ENCODE measurements at regions not wholly inside any gene's neighbourhood (a gene's known extent, or its start where the extent isn't known, plus 50 kb on each side); places are given as distances from the start of the nearest gene placed in this dataset.

- no peaks in the 10 kb centered on the region for H3K9me3 Mint-ChIP-seq
- no peak overlapping the region for H4K91ac ChIP-seq (ENCODE audit: insufficient read length, low read depth, low read length)
- no peaks in the 10 kb centered on the region for H4K20me1 ChIP-seq (ENCODE audit: control insufficient read depth, insufficient read depth, insufficient read length)
- H3K27ac ChIP-seq (ENCODE audit: insufficient read length, low read depth, low read length), result no peak overlapping the region
- H3K56ac ChIP-seq (ENCODE audit: insufficient read length, low read depth, low read length), result no peak overlapping the region
- H2AFZ ChIP-seq (ENCODE audit: low read length), result no peak overlapping the region
- no peak overlapping the region for H3K23ac ChIP-seq (ENCODE audit: insufficient read length, low read depth, low read length)
- no peak overlapping the region for H3K18ac ChIP-seq (ENCODE audit: insufficient read length, low read depth, low read length)
- H3K4me2 ChIP-seq (ENCODE audit: insufficient read depth, insufficient read length, low read length), result no peak overlapping the region
- H4K8ac ChIP-seq (replicated peaks; ENCODE audit: insufficient read length, low read depth, low read length), result no peak overlapping the region
- no peaks in the 10 kb centered on the region for H3K36me3 Mint-ChIP-seq (ENCODE audit: insufficient read depth in 1 of 3, low read depth in 3 of 3)
- H3K9me3 ChIP-seq (ENCODE audit: control insufficient read depth, low read depth, low read length), result no peaks in the 10 kb centered on the region
- no peak overlapping the region for H3K9ac ChIP-seq (ENCODE audit: extremely low read depth, insufficient read length, low read length)
- H3K79me1 ChIP-seq (ENCODE audit: insufficient read depth, low read depth, low read length, poor library complexity, severe bottlenecking), result no peaks in the 10 kb centered on the region
- H3K27ac Mint-ChIP-seq, result no peak overlapping the region
- H3K4me3 Mint-ChIP-seq, result no peak overlapping the region
- no peaks in the 10 kb centered on the region for H3K79me2 ChIP-seq (ENCODE audit: insufficient read depth, low read length)
- H3K23me2 ChIP-seq (ENCODE audit: insufficient read length, low read depth, low read length, poor library complexity, severe bottlenecking), result no peaks in the 10 kb centered on the region
- no peak overlapping the region for H2BK15ac ChIP-seq (ENCODE audit: low read depth, low read length)
- no peak overlapping the region for H3K4ac ChIP-seq (ENCODE audit: low read depth, low read length)
- TF ChIP-seq, protein P1, sequence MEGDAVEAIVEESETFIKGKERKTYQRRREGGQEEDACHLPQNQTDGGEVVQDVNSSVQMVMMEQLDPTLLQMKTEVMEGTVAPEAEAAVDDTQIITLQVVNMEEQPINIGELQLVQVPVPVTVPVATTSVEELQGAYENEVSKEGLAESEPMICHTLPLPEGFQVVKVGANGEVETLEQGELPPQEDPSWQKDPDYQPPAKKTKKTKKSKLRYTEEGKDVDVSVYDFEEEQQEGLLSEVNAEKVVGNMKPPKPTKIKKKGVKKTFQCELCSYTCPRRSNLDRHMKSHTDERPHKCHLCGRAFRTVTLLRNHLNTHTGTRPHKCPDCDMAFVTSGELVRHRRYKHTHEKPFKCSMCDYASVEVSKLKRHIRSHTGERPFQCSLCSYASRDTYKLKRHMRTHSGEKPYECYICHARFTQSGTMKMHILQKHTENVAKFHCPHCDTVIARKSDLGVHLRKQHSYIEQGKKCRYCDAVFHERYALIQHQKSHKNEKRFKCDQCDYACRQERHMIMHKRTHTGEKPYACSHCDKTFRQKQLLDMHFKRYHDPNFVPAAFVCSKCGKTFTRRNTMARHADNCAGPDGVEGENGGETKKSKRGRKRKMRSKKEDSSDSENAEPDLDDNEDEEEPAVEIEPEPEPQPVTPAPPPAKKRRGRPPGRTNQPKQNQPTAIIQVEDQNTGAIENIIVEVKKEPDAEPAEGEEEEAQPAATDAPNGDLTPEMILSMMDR (conservative IDR thresholded peaks at IDR 0.05), result no peak
- no peak overlapping the region for H4K5ac ChIP-seq (ENCODE audit: insufficient read length, low read depth, low read length)
- no peak for DNase-seq
- H2BK20ac ChIP-seq (ENCODE audit: low read depth, low read length, poor library complexity, severe bottlenecking), result no peak overlapping the region
- no peaks in the 10 kb centered on the region for H3K4me1 ChIP-seq (ENCODE audit: insufficient read depth, low read length)
- H3K14ac ChIP-seq (ENCODE audit: insufficient read depth, low read length), result no peak overlapping the region
- H2BK120ac ChIP-seq (ENCODE audit: low read depth, low read length, poor library complexity, severe bottlenecking), result no peak overlapping the region
- no peak overlapping the region for H3T11ph ChIP-seq (ENCODE audit: low read length)
- H3K4me1 Mint-ChIP-seq, result 0 out of 4 replicates have a peak, but pooled peaks cover 0 to 2% of the 10 kb centered on the region in 2 experiments
- no peak overlapping the region for H2BK5ac ChIP-seq (ENCODE audit: insufficient read length, low read length)
- H3K27me3 ChIP-seq (ENCODE audit: insufficient read depth, low read length), result no peaks in the 10 kb centered on the region
- H3K27me3 Mint-ChIP-seq (ENCODE audit: low read depth), result no peaks in the 10 kb centered on the region; the same call in 1 of the 2 replicates
- WGBS (ENCODE audit: extremely low coverage, insufficient read length, low lambda C conversion rate), result no CpG with 5 or more reads among the region's 3 CpGs
- H2BK12ac ChIP-seq (ENCODE audit: insufficient read length, low read depth, low read length), result no peak overlapping the region
- H2AK5ac ChIP-seq (ENCODE audit: insufficient read length, low read length), result no peak overlapping the region
These were observed 74.6 kb downstream of the CNTN3 start for GRCh38 chr3:74539876-74540275.

Data from H9 (cell line).